ENCODE measurements at regions not wholly inside any gene's neighbourhood (a gene's known extent, or its start where the extent isn't known, plus 50 kb on each side); places are given as distances from the start of the nearest gene placed in this dataset.

DNA sequence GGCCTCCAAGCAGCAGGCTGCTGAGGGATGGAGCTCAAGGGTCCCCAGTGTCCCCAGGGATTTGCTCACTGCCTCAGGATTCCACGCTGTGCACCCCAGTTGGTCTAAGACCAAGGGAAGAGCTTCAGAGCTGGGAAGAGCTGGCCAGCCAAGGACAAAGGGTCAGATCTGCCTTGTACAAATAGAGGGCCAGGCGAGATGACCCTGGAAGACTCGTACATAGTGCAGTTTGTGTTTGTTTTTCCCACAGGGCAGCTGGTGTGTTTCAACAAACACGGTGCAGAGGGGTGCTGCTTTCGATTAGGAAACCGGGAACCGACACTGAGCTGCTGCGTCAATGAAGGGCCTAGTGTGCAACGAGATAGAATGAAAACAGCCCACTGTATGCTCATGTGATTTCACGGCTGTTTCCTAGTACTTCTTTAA, 56.1 kb upstream of the TRPM1 start:
- TF ChIP-seq, protein P1, sequence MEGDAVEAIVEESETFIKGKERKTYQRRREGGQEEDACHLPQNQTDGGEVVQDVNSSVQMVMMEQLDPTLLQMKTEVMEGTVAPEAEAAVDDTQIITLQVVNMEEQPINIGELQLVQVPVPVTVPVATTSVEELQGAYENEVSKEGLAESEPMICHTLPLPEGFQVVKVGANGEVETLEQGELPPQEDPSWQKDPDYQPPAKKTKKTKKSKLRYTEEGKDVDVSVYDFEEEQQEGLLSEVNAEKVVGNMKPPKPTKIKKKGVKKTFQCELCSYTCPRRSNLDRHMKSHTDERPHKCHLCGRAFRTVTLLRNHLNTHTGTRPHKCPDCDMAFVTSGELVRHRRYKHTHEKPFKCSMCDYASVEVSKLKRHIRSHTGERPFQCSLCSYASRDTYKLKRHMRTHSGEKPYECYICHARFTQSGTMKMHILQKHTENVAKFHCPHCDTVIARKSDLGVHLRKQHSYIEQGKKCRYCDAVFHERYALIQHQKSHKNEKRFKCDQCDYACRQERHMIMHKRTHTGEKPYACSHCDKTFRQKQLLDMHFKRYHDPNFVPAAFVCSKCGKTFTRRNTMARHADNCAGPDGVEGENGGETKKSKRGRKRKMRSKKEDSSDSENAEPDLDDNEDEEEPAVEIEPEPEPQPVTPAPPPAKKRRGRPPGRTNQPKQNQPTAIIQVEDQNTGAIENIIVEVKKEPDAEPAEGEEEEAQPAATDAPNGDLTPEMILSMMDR (IDR thresholded peaks at IDR 0.05): no peak
- TF ChIP-seq EP300 (IDR thresholded peaks at IDR 0.05) (no peak), POLR2A (IDR thresholded peaks at IDR 0.05; ENCODE audit: low read depth) (no peak)
